ENCODE measurements at regions not wholly inside any gene's neighbourhood (a gene's known extent, or its start where the extent isn't known, plus 50 kb on each side); places are given as distances from the start of the nearest gene placed in this dataset.

DNA sequence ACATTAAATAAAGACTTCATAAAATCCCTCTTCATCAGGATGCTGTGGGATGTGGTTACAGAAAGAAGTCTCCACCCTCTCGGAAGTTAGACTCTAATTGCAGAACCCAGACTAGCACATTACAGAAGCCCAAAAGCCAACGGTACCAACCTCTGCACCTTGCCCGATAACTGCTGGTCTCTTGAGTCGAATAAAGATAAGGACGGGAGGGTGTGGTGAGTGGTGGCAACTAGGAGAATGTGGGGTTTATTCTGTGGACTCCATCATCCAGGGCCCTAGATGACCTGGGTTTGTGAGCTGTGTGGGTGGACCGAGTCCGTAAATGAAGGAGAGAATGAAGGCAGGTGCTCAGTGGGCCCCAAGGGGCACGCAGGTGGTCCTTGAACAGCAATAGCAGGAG lies 462.8 kb upstream of the ID2 start:
- TF ChIP-seq, protein P1, sequence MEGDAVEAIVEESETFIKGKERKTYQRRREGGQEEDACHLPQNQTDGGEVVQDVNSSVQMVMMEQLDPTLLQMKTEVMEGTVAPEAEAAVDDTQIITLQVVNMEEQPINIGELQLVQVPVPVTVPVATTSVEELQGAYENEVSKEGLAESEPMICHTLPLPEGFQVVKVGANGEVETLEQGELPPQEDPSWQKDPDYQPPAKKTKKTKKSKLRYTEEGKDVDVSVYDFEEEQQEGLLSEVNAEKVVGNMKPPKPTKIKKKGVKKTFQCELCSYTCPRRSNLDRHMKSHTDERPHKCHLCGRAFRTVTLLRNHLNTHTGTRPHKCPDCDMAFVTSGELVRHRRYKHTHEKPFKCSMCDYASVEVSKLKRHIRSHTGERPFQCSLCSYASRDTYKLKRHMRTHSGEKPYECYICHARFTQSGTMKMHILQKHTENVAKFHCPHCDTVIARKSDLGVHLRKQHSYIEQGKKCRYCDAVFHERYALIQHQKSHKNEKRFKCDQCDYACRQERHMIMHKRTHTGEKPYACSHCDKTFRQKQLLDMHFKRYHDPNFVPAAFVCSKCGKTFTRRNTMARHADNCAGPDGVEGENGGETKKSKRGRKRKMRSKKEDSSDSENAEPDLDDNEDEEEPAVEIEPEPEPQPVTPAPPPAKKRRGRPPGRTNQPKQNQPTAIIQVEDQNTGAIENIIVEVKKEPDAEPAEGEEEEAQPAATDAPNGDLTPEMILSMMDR (IDR thresholded peaks at IDR 0.05), result no peak
- no peak for TF ChIP-seq POLR2AphosphoS5 (IDR thresholded peaks at IDR 0.05)
- no peak for TF ChIP-seq POLR2A (IDR thresholded peaks at IDR 0.05)
- no peak for TF ChIP-seq EP300 (IDR thresholded peaks at IDR 0.05)
